RWPE2 (cell line): ENCODE measurements at regions not wholly inside any gene's neighbourhood (a gene's known extent, or its start where the extent isn't known, plus 50 kb on each side); places are given as distances from the start of the nearest gene placed in this dataset.
A peak's percentile ranks its signal among the peaks of the same experiment; 100 is the strongest.

ENCODE experiments used
- ATAC-seq: fragments of 200-7000 bp; cut with Tn5 transposase; 3 replicates; pipeline ENCODE4 v1.9.1; 2021; ENCODE audit warnings: low read depth
- DNase-seq: peaks from one replicate; pipeline ENCODE4 v3.0.0-alpha.2; 2020; ENCODE audit warnings: low spot score
- H3K27ac ChIP-seq: fragments of 450-650 bp; 2 replicates; pipeline ENCODE4 v1.5.1; 2017; ENCODE audit warnings: mild to moderate bottlenecking; ENCODE audit not compliant: poor library complexity, severe bottlenecking
- H3K27me3 ChIP-seq: fragments of 250-450 bp; sonication (Bioruptor Pico); 2 replicates; pipeline ENCODE4 v1.5.1; 2021; ENCODE audit warnings: mild to moderate bottlenecking, moderate library complexity; ENCODE audit not compliant: insufficient read depth, poor library complexity, severe bottlenecking
- H3K36me3 ChIP-seq: fragments of 250-450 bp; sonication (Bioruptor Pico); 2 replicates; pipeline ENCODE4 v1.5.1; 2020; ENCODE audit warnings: low read depth, mild to moderate bottlenecking, moderate library complexity
- H3K4me1 ChIP-seq: fragments of 250-450 bp; sonication (Bioruptor Pico); 2 replicates; pipeline ENCODE4 v1.5.1; 2021; ENCODE audit warnings: mild to moderate bottlenecking, moderate library complexity; ENCODE audit not compliant: insufficient read depth, poor library complexity, severe bottlenecking
- H3K4me3 ChIP-seq: fragments of 250-450 bp; sonication (Bioruptor Pico); 2 replicates; pipeline ENCODE4 v1.5.1; 2021; ENCODE audit warnings: mild to moderate bottlenecking, moderate library complexity; ENCODE audit not compliant: severe bottlenecking
- H3K9me3 ChIP-seq: fragments of 250-450 bp; sonication (Bioruptor Pico); 2 replicates; pipeline ENCODE4 v1.5.1; 2021; ENCODE audit warnings: mild to moderate bottlenecking, moderate library complexity; ENCODE audit not compliant: severe bottlenecking
- TF ChIP-seq, protein P1 (sequence below): fragments of 450-650 bp; IDR thresholded peaks from one replicate; pipeline ENCODE4 v1.5.1; 2017; ENCODE audit warnings: mild to moderate bottlenecking, moderate library complexity; ENCODE audit not compliant: poor library complexity, severe bottlenecking

DNA sequence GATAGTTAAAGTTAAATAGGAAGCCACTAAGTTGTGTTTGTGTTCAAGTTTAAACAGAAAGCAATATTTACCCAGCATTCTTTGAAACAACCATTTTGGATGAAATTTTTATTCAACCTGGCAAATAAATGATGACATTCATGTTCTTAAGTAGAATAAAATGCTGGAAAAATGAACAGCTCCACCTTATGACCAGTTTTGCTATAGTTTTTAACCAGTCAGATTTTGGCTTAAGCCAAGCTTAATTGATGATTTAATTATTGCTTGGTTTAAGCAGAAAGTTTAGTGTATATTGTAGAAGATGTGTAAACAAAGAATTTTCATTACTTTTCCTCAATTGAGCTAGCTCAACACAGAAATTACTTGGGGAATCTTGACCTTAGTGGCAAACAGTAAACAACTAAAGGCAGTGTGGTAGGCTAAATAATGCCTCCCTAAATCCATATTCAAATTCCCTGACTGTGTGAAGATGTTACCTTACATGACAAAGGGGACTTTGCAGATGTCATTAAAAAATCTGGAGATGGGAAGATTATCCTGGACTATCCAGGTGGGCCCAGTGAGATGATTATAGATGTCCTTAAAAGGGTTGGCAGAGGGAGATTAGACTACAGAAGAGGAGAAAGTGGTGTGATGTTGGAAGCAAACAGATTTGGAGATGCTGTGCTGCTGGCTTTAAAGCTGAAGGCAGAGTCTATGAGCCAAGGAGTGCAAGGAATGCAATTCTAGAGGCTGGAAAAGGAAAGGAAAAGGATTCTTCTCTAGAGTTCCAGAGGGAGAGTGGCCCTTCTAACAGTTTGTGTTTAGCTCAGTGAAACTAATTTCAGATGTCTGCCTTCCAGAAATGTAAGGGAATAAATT, 448.6 kb upstream of the GOLIM4 start:
- Histone ChIP-seq H3K9me3 (no peaks in the 10 kb centered on the region), H3K27me3 (no peaks in the 10 kb centered on the region), H3K36me3 (no peaks in the 10 kb centered on the region), H3K4me1 (no peaks in the 10 kb centered on the region), H3K27ac (no peak overlapping the region), H3K4me3 (no peak overlapping the region)
- TF ChIP-seq, protein P1, sequence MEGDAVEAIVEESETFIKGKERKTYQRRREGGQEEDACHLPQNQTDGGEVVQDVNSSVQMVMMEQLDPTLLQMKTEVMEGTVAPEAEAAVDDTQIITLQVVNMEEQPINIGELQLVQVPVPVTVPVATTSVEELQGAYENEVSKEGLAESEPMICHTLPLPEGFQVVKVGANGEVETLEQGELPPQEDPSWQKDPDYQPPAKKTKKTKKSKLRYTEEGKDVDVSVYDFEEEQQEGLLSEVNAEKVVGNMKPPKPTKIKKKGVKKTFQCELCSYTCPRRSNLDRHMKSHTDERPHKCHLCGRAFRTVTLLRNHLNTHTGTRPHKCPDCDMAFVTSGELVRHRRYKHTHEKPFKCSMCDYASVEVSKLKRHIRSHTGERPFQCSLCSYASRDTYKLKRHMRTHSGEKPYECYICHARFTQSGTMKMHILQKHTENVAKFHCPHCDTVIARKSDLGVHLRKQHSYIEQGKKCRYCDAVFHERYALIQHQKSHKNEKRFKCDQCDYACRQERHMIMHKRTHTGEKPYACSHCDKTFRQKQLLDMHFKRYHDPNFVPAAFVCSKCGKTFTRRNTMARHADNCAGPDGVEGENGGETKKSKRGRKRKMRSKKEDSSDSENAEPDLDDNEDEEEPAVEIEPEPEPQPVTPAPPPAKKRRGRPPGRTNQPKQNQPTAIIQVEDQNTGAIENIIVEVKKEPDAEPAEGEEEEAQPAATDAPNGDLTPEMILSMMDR: peak; percentile 20
- ATAC-seq: no peak
- DNase-seq: no peak

DNA sequence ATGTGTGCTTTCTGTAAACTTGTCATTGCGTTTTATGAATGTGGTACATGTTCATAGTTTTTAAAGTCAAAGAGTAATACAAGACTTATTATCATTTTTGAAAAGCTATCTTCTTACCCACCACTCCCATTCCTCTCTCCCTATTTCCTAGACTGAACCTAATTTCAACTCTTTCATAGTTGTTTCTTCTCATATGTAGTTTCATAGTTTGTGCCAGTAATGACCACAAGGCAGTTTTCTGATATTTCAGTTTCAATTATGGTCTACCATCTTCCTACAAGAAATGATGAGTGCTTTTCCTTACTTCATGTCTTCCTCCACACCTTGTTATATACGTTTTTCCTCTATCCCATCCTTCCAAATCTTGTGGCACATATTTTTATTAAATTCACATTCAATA, 445.0 kb upstream of the GOLIM4 start:
- Histone ChIP-seq H3K4me3 (no peak overlapping the region), H3K27ac (no peak overlapping the region), H3K4me1 (no peaks in the 10 kb centered on the region), H3K27me3 (peaks cover 7% of the 10 kb centered on the region), H3K9me3 (no peaks in the 10 kb centered on the region), H3K36me3 (no peaks in the 10 kb centered on the region)
- TF ChIP-seq, protein P1: no peak
- ATAC-seq (no peak), DNase-seq (no peak)

DNA sequence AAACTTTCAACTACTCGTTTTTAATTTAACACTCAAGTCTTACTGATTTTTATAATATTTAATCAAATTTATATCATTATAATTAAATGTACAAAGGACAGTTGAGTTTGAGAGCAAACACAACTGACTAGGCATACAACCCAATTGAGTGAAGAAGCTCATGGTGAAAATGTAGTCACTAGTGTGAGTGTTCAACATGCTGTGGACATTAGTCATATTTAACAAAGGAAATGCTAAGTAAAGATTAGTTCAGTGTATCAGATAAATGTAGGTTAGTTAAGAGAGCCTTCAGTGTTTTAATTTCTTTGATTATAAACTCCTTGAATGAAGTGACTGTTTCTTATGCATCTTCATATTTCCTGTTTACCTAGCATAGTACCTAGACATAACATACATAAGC, 444.2 kb upstream of the GOLIM4 start:
- no peaks in the 10 kb centered on the region for H3K4me1 ChIP-seq
- peaks cover 8% of the 10 kb centered on the region for H3K27me3 ChIP-seq
- ATAC-seq: no peak
- H3K36me3 ChIP-seq: no peaks in the 10 kb centered on the region
- no peak overlapping the region for H3K4me3 ChIP-seq
- no peak for DNase-seq
- TF ChIP-seq, protein P1: no peak
- no peak overlapping the region for H3K27ac ChIP-seq
- no peaks in the 10 kb centered on the region for H3K9me3 ChIP-seq

DNA sequence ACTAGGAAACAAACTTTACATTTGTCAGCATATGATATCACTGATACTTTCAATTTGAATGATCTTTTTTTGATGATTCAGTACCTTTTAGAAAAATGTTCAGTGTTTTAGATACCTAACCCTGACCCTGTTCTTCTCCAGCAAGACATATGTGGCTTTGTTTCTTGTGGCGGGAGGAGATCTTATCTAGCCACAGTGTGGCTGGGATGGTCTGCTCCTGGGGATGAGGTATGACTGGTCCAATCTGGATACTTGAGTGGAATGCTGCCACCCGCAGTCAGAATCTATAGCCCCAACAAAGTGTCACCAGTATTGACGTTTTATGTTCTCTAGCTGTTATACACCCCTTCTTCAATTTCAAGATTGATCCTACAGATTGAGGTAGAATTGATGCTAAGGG, 439.0 kb upstream of the GOLIM4 start:
- DNase-seq (no peak), ATAC-seq (no peak)
- H3K4me3 ChIP-seq: no peak overlapping the region
- H3K27me3 ChIP-seq: peaks cover 17% of the 10 kb centered on the region
- no peaks in the 10 kb centered on the region for H3K36me3 ChIP-seq
- TF ChIP-seq, protein P1: no peak
- H3K4me1 ChIP-seq: no peaks in the 10 kb centered on the region
- H3K9me3 ChIP-seq: no peaks in the 10 kb centered on the region
- H3K27ac ChIP-seq: no peak overlapping the region

DNA sequence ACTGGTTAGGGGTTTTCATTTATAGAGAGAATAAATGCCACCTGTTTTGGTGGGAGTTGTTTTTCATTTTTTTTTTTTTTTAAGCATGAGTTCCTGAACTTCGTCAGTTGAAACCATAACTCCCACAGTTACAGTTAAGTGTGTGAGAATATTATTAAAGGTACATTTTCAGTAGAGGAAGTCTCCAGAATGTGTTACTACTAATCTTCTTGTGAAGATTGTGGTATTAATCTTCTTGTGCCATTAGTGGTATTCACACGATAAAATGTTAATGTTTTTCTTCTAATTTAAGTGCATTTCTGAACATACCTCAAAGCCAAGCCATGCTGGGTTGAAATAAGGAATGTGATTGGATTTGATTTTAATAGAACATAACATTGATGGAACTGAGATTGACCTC, 437.9 kb upstream of the GOLIM4 start:
- TF ChIP-seq, protein P1: no peak
- ATAC-seq: no peak
- Histone ChIP-seq H3K27me3 (peaks cover 17% of the 10 kb centered on the region), H3K27ac (no peak overlapping the region), H3K4me3 (no peak overlapping the region), H3K4me1 (no peaks in the 10 kb centered on the region), H3K36me3 (no peaks in the 10 kb centered on the region), H3K9me3 (no peaks in the 10 kb centered on the region)
- no peak for DNase-seq
